Activated CD4-positive, alpha-beta T cell treated with anti-CD3 and anti-CD28 coated beads, Interleukin-2, amount 50 U/mL, for 48 hours (primary cell): ENCODE measurements at regions not wholly inside any gene's neighbourhood (a gene's known extent, or its start where the extent isn't known, plus 50 kb on each side); places are given as distances from the start of the nearest gene placed in this dataset.
"Not testable (repeated sequence)": the region's sequence is repeated elsewhere in the genome, so short reads cannot be mapped to it uniquely, and the experiment has no call there.

Experiments
- DNase-seq, 2 experiments: peaks; one replicate each; pipeline ENCODE4 v3.0.0-alpha.2; 2020

DNA sequence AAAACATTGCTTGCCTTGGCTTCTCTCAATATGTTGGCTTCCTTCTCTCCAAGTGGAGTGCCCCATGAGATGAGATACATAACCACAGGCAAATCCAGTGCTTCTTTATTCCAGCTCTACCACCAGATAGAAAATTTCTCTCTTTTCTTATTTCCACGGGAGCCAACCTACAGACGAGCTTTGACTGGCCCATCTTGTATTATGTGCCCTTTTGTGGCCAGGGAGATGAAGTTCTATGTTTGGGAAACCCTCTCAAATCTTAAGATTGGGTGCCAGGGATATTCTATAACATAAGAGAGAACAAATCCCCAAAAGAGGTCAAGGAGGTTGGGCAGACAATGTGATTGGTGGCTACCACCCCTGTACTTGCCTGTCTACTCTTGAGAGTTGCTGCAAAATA, 351.8 kb downstream of the ZNF326 start:
- no peak for DNase-seq

DNA sequence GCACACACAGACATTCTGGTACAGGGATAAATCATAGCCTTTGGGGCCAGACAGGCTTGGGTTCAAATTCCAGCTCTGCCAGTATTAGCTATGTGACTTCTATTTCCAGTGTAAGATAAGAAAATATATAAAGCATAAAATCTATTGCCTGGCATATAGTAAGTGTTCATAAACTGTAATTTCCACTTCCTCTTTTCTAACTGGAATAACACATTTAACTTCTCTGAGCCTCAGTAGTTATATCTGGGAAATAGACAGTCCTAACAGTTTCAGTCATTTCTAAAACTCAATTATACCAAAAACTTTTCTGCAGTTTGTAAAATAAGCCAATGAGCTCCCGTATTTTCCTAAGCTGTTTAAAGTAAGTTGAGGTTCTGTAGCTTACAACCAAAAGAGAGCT, 351.4 kb downstream of the ZNF326 start:
- DNase-seq = no peak

DNA sequence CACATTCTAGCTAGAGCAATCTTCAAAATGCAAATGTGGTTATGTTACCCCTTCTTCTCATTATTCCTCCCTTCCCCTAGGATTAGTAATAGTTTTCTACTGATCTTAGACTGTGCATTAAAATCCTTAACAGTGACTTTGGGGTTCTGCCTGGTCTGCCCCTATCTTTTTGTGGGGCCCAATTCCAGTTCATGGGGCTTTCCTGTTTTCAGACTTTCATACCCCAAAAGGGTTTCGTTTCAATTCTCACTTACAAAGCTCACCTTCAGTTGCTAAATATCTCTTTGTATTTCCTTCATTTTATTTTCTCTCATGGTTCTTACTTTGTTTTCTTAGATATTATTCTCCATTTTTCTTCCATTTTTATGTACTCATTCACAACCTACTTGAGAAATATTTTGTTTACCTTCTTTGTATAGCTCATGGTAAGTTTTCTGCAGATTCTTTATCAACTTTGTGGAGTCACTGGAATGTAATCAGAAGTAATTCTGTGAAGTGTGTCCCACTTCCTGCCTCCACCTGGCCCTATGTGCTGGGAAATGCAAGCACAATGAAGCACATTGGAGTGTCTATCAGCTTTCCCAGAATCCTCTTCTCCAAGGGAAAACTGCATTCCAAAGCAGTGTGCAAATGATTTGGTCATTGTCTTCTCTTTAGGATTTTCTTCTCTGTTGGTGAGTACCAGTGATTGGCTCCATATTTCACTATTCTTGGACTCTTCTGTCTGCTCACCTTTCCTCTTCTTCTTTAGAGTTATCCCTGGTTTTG, 350.2 kb downstream of the ZNF326 start:
- DNase-seq = no peak

DNA sequence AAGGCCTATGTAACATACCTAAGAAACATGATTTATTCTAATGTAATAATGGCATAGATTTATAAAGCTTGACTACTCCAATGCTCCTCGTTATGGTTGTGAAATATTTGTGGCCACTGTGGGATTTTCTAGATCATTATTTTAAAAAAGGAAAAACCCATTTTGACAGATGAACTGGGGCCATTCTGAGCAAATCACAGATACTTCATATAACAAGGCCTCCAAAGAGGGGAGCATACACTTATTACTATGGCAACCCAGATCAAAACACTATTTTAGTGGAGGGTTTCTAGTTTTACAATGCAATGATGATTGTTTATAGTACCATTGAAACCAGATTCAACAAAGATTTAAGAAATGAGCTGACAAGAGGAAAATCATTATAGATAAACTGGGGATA, 346.6 kb downstream of the ZNF326 start:
- no peak for DNase-seq

DNA sequence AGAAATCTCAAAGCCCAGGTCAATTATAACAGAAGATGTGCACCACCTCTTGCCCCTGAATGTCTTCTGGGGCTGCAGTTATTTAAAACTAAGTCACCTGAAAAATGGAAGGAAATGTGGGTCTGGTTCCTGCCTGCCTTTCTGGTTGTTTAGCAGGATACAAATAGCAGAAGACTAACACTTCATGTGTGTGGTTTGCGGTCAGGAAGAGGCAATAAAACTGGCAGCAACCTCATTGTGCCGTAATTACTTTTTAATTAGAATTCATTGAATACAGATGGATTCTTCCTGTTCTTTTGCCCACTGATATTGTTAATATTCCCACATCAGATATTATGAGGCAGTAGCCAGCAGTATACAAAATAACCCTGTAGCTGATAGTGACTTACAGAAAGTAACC, 345.7 kb downstream of the ZNF326 start:
- DNase-seq = no peak

DNA sequence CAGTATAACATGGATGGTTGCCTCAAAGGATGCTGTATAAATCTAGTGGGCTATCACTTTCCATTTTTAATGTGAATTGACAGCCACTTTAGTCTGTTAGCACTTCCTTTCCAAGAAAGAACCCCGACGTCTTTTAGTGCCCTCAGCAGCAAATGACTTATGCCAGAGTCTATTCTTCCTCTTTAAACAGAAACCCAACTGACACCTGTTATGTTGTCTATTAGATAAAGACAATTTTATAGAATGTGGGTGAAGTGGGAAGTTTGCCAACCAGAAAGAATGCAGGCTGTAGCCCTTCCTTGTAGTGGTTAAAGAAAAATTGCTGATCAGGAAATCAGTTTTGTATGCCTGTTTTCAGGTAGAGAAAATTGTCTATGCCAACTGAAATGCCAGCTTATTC, 344.9 kb downstream of the ZNF326 start:
- DNase-seq = no peak

DNA sequence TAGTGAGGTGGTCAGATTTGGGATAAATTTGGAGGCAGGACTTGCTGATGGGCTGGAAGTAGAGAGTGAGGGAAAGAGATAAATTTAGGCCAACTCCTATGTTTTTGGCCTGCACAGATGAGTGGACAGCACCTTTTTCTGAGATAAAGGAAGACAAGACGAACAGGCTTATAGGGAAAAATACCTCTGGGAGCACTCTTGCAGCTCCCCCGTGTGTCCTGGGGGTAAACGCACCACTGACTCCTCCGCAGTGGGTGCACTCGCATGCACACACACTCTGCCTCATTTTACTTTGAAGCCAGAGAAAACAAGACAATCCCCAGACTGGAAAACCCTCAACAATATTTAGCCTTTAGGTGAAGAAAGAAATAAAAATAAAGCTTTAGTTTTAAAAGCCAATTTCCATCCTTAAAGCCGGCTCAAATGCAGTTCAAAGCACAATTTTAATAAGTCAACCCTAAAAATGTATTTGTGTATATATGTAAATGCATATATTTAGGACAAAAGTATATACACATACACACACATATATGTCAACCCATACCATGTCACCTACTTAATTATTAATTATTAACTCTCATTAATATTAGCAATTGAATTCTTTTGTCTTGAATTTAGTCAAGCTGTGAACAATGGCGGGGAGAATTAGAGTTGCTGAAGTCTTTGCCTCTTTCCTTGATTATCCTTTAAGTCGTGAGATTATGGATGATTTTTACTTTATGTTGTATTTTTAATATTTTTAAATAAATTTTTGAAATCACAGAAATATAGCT, 341.8 kb downstream of the ZNF326 start:
- no peak for DNase-seq

DNA sequence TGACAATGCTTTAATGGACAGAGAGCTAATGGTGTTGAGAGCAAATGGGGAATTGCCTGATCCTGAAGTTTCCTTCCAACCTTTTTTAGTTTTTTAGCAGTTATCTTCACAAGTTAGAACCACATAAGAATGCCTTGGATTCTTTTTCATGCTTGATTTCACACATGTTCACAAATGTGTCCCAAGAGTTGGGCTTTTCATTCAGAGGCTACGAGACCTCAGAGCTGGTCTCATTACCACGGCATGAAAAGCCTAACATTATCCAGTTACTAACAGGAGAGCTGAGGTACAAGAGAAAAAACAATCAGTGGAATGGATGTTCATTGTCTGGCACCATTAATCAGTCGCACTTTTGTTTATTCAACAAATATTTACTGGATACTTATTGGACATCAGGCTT, 340.6 kb downstream of the ZNF326 start:
- DNase-seq = no peak

DNA sequence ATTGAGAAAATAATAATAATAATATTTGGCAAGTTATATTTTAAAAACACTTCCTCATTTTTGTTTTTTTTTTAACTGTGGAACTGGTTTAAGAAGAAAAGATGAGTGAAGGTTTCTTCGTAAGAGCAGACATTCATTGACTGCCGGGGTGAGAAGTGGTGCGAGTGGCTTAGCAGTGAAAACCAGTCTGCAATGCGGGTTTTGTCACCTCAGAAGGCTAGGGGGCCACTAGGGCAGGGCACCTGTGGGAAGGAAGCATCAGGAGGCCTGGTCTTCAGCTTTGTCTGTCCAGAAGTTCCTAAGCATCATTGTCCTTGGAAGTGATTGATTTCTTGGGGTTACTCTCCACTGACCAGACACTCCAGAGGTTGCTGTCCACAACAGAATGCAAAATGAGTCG, 339.2 kb downstream of the ZNF326 start:
- no peak for DNase-seq

DNA sequence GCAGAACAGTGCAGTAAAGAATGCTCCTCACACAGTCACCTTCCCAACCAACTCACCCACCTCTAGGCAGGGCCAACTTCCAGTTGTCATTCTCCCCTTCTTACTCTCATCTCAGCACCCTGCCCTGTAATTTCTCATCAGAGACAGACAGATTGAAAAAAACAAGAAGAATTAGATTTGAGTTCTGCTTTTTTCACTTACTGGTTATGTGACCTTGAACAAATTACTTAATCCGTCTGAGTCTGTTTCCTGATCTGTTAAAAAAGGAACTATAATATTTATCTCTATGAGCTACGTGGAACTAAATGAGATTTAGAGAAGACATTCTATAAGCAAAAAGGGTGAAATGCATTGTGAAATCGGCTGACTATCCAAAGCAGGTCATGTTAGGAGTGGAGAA, 330.3 kb downstream of the ZNF326 start:
- DNase-seq = no peak

DNA sequence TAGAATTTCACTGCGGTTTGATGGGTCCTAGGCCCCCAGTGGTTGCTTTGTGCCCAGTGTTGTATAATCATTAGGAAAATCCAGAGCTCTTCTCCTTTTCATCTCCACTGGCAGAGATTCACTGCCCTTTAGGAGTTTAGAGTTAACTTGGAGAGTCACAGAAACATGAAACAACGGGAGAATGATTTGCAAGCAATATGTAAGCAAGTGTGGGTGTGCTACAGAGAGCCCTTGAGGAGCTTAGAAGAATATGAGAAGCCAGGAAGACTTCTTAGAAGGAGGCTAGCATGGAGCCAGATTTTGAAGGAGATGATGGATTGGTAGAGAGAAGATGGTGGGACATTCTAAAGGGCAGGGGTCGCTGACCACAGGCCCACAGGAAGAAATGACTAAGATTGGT, 327.3 kb downstream of the ZNF326 start:
- DNase-seq = no peak

DNA sequence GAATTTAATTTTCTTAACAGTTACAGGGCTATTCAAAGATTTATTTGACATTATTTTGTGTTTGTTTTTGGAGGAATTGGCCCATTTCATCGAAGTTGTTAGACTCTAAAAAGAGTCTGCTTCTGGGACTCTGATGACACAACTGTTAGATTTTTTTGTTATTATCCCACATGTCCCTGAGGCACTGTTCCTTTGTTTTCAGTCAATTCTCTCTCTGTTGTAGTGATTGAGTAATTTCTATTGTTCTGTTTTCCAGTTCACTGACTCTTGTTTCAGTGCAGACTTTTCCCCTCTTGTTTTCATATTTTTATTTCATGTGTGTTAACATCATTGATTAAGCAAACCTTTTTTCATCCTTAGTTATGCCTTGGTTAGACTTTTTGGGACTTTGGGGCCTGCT, 325.0 kb downstream of the ZNF326 start:
- no peak for DNase-seq

DNA sequence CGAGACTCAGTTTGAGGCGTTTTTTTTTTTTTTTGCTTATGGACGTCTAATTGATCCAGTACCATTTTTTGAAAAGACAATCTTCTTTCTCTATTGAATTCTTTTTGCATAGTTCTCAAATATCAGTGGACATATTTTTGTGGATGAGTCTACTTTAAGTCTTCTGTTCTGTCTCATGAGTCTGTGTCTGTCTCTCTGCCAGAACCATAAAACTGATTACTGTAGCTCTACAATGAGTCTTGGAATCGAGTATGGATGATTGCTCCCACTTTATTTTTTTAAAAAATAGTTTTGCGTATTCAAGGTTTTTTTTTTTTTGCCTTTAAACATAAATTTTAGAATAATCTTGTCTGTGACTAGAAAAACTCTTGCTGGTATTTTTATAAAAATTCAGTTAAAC, 323.5 kb downstream of the ZNF326 start:
- no peak for DNase-seq

DNA sequence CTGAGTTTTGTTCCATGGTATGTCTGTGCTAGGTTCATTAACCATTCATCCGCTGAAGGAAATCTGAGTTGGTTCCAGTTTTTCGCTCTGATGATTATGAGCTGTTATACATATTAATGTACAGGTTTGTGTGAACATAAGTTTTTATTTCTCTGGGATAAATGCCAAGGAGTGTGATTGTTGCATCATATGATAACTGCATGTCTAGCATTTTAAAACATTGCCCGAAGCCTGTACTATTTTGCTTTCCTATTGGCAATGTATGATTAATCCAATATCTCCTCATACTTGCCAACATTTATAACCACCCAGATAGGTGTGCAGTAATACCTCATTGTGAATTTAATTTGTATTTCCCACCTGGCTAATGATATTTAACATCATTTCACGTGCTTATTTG, 322.7 kb downstream of the ZNF326 start:
- no peak for DNase-seq

DNA sequence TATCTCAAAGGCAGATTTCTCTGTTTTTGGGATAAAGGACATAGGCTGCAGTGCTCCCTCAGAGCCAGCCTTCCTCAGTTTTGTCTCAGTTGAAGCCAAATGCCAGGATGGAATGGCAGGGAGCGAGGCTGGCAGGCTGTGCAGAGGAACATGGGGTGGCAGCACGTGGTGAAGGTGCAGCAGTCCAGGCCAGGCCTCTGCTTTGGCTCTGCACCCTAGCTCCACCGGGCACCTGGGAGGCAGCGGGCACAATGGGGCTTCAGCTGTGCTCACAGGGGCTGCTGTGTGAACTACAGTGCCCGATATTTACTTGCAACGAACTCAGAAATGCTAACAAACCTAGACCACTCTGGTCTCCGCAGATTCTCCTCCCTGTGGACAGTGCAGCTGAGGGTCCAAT, 319.6 kb downstream of the ZNF326 start:
- no peak for DNase-seq

DNA sequence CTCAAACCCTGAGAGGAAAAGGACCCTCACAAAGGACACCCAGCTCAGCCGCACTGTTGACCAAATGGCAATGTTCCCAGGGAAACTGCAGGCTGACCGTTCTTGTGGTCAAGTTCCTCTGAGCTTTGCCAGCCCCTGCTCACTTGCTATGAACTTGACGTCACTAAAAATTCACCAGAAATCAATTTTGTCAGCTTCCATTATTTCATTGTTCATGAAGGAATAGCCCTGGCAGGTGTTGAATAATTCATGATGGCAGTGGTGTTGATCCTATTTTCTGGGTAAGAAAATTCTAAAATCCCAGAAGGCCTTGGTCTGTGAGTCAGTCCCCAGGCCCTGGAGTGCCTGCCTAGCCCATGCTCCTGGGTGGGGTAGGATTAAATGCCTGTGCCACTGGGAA, 318.9 kb downstream of the ZNF326 start:
- DNase-seq = no peak

DNA sequence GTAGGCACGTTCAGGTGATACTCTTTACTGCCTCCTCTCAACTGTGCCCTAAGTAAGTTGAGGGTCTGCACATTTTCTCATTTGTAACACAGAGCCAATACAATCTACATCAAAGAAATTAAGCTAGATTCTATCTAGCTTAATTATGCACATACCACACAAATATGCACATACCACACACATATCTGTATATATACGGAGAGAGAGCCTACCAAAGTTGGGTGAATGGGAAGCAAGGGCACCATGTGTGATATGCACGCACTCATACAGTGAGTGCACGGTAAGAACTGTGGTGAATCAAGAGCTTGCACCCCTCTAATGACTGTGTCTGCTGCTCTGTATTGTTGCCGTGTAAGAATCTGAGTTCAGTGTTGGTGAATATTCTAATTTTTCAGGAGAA, 314.9 kb downstream of the ZNF326 start:
- no peak for DNase-seq

DNA sequence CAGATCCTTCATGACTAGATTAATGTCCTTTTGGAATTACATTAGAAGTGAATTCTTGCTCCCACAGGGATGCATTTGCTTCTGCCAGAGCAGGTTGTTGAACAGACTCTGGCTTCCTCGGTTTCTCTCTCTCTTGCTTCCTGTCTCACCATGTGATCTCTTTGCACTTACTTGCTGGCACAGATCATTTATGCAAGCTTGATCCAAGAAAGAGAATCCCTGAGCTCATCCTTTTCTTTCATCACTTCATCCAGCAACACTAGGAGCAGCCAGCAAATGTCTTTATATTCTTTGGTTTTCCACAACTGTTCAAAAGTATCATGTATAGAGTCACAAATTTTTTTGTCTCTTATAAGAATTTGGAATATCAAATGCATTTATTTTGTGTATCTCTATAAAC, 313.5 kb downstream of the ZNF326 start:
- DNase-seq = no peak

DNA sequence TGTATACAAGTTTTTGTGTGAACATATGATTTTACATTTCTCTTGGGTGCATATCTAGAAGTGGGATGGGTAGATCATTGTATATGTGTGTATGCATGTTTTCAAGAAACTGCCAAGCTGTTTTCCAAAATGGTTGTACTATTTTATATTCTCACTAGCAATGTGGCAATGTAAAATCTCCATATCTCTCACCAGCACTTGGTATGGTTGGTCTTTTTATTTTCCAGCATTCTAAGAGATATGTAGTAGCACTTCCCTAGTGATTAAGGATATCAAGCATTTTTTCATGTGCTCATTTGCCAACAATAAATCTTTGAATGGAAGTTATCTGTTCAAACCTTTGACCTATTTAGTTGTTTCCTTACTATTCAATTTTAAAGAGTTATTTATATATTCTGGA, 310.7 kb downstream of the ZNF326 start:
- DNase-seq = no peak

DNA sequence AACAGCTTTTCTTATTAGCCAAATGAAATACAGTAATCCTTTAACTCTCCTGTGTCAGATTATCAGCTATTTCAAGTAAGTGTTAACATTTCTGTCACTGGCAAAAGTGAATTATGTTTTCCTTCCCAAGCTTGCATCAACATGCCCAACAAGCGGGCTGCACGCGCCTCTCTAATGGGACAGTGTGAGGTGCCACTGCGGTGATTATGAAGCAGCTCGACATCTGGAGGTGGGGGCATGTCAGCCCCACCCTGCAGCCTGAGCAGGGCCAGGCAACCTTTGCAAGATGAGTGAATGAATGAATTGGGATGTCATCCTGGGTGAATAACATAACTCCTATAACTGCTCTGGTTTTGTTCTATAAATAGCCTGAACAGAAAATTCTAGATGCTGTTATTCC, 301.4 kb downstream of the ZNF326 start:
- no peak for DNase-seq

DNA sequence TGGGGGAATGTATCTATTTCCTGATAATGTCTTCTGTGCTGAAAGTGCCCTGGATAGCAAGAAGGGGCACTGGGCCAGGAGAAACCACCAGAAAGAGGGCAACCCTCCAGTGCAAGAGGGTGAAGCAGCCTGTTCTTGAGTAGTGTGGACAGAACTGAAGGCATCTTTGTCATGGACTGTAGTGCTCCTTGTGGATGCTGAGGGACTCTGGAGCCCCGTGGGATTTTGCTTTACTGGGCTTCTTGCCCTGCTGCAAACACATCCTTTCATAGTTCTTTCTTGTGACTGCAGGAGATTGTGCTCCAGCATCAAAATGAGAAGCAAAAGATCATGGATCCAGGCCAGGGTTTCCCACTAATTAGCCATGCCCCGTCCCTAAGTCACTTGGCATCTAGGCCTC, 300.6 kb downstream of the ZNF326 start:
- no peak for DNase-seq

DNA sequence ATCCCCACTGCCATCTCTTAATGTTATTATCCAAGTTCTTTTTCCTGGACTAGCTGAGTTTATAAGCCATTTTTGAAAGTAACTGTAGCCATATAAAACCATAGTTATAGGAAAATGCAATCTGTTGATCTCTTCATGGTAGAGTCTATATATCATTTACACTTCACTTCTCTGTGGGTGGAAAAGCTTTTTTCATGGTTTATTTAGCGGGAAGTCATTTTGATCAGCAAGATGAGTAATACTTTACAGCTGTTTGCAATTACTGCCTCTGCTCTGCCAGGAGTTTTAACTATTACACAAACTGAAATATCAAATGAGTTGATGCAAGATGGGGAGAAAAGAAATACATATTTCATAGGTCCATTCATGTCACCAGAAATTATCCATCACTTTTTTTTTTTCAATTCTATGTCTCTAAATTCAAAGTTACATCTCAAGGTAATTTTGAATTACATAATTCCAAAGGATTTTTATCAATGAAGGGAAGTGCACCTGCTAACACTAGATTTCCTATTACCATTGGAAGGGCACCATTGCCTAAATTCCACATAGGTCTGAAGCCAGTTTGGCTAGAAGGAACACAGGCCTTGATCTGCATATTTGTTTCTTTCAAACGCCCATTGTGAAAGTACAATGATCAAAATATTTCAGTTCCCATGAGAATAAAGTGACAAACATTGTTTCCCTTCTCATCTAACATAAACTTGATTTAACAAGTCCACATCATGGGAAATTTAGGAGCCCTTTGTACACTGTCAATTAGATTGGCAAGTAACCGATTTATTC, 296.7 kb downstream of the ZNF326 start:
- DNase-seq = no peak

DNA sequence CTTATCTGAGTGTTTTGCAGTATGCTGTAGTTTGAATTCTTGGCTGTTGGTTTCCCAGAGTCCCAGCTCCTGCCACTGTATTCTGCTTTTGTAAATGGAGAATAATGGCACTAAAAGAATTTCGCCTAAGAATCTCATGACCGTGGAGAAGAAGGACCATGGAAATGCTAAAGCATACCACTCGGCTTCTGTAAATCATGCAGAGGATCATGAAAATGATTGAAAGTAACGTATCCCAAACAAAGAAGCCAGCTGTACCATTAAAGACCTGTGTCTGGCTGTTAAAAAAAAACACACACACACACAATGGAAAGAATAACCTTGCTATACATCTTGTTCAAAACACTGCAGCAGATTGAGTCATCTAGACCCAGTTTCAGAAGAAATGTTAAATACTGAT, 287.9 kb downstream of the ZNF326 start:
- no peak for DNase-seq

DNA sequence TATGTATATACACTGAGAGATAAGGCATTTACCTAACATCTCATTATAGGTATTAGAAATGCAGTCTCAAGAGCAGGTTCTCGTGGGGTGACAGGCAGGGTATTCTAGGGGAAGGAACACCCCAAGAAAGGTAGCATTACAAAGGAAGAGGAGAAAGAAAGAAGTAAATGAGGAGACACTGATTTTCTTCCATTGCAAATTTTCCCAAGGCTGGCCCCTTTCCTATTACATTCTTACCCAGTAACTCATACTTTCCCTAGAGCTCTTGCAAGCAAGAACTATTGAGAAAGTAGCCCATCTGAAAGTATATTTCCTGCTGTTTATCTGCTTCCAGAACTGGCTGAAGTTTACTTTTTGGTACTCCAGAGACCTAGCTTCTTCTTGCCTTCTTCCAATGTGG, 287.0 kb downstream of the ZNF326 start:
- DNase-seq = not testable (repeated sequence)
